ENCODE measurements at regions not wholly inside any gene's neighbourhood (a gene's known extent, or its start where the extent isn't known, plus 50 kb on each side); places are given as distances from the start of the nearest gene placed in this dataset.

DNA sequence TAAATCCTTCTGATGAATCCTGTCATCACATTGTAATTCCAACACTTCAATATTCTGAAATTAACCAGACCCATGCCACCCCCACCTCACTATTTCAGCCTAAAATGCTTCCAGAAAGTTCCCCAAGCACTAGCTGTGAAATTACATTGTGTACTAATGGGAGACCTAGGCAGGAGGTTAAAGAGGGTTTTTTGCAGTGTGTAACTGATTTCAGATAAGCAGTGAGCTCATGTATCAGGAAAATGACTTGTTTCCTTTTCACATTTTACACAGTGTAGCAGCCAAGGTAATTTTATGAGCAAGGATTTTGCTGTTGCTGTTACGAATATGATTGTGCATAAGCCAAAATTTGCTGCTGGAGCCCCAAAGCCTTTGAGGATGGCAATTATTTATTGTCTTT is 129.0 kb downstream of the INHBA start:
- TF ChIP-seq CTCF (conservative IDR thresholded peaks at IDR 0.05; ENCODE audit: low read length): no peak
- TF ChIP-seq EZH2phosphoT487 (IDR thresholded peaks at IDR 0.05; ENCODE audit: borderline replicate concordance): no peak
- Histone ChIP-seq H3K4me1 (ENCODE audit: insufficient read depth, low read length, poor library complexity, severe bottlenecking) (no peaks in the 10 kb centered on the region), H4K20me1 (ENCODE audit: insufficient read depth, low read length, poor library complexity, severe bottlenecking) (no peaks in the 10 kb centered on the region), H3K9me2 (replicated peaks; ENCODE audit: low read depth, low read length) (no peaks in the 10 kb centered on the region), H3K36me3 (ENCODE audit: insufficient read depth, low read length) (no peaks in the 10 kb centered on the region), H3K4me2 (ENCODE audit: low read depth, low read length, poor library complexity, severe bottlenecking) (no peak overlapping the region), H3K79me2 (ENCODE audit: insufficient read depth, low read length) (no peaks in the 10 kb centered on the region), H3K27me3 (ENCODE audit: insufficient read depth, low read length, poor library complexity, severe bottlenecking) (no peaks in the 10 kb centered on the region), H3F3A (ENCODE audit: low read depth) (no peaks in the 10 kb centered on the region), H3K9me3 (ENCODE audit: insufficient read depth, low read depth, low read length) (no peaks in the 10 kb centered on the region), H3K4me3 (ENCODE audit: low read length, poor library complexity, severe bottlenecking) (no peak overlapping the region), H3K9ac (ENCODE audit: low read depth, low read length, poor library complexity, severe bottlenecking) (no peak overlapping the region), H2AFZ (ENCODE audit: low read length) (no peak overlapping the region)

DNA sequence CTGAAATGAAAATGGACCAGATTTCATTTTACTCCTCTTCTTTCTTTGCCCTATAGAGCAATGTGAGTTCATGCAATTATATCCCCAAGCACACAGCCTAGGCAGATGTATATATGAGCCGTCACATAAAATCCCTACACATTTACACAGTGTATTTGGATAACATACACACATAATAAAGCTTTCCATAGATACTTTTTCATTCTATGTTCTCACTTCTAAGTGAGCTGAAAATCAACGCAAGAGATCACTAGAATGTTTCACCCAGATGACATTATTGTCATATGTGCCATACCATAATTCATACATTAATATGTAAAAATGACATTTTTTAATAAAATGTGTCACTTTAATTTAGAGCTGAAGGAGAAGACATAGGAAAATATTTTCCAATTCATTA is 129.4 kb downstream of the INHBA start:
- no peaks in the 10 kb centered on the region for H3K4me1 ChIP-seq (ENCODE audit: insufficient read depth, low read length, poor library complexity, severe bottlenecking)
- H4K20me1 ChIP-seq (ENCODE audit: insufficient read depth, low read length, poor library complexity, severe bottlenecking): no peaks in the 10 kb centered on the region
- H3K9me2 ChIP-seq (replicated peaks; ENCODE audit: low read depth, low read length): no peaks in the 10 kb centered on the region
- H3K4me2 ChIP-seq (ENCODE audit: low read depth, low read length, poor library complexity, severe bottlenecking): no peak overlapping the region
- no peaks in the 10 kb centered on the region for H3K36me3 ChIP-seq (ENCODE audit: insufficient read depth, low read length)
- no peaks in the 10 kb centered on the region for H3K27me3 ChIP-seq (ENCODE audit: insufficient read depth, low read length, poor library complexity, severe bottlenecking)
- no peak overlapping the region for H3K4me3 ChIP-seq (ENCODE audit: low read length, poor library complexity, severe bottlenecking)
- no peak overlapping the region for H2AFZ ChIP-seq (ENCODE audit: low read length)
- H3K9me3 ChIP-seq (ENCODE audit: insufficient read depth, low read depth, low read length): no peaks in the 10 kb centered on the region
- no peaks in the 10 kb centered on the region for H3K79me2 ChIP-seq (ENCODE audit: insufficient read depth, low read length)
- no peak for TF ChIP-seq EZH2phosphoT487 (IDR thresholded peaks at IDR 0.05; ENCODE audit: borderline replicate concordance)
- no peak for TF ChIP-seq CTCF (conservative IDR thresholded peaks at IDR 0.05; ENCODE audit: low read length)
- H3K9ac ChIP-seq (ENCODE audit: low read depth, low read length, poor library complexity, severe bottlenecking): no peak overlapping the region
- no peaks in the 10 kb centered on the region for H3F3A ChIP-seq (ENCODE audit: low read depth)

GRCh38 chr7:41573015-41573414 is 129.9 kb downstream of the INHBA start:
- no peak overlapping the region for H3K4me2 ChIP-seq (ENCODE audit: low read depth, low read length, poor library complexity, severe bottlenecking)
- no peaks in the 10 kb centered on the region for H3K9me2 ChIP-seq (replicated peaks; ENCODE audit: low read depth, low read length)
- H3F3A ChIP-seq (ENCODE audit: low read depth): no peaks in the 10 kb centered on the region
- TF ChIP-seq CTCF (conservative IDR thresholded peaks at IDR 0.05; ENCODE audit: low read length) (no peak), EZH2phosphoT487 (IDR thresholded peaks at IDR 0.05; ENCODE audit: borderline replicate concordance) (no peak)
- H3K79me2 ChIP-seq (ENCODE audit: insufficient read depth, low read length): no peaks in the 10 kb centered on the region
- no peaks in the 10 kb centered on the region for H3K9me3 ChIP-seq (ENCODE audit: insufficient read depth, low read depth, low read length)
- no peaks in the 10 kb centered on the region for H4K20me1 ChIP-seq (ENCODE audit: insufficient read depth, low read length, poor library complexity, severe bottlenecking)
- no peaks in the 10 kb centered on the region for H3K27me3 ChIP-seq (ENCODE audit: insufficient read depth, low read length, poor library complexity, severe bottlenecking)
- H3K36me3 ChIP-seq (ENCODE audit: insufficient read depth, low read length): no peaks in the 10 kb centered on the region
- H3K4me3 ChIP-seq (ENCODE audit: low read length, poor library complexity, severe bottlenecking): no peak overlapping the region
- no peak overlapping the region for H3K9ac ChIP-seq (ENCODE audit: low read depth, low read length, poor library complexity, severe bottlenecking)
- no peak overlapping the region for H2AFZ ChIP-seq (ENCODE audit: low read length)
- H3K4me1 ChIP-seq (ENCODE audit: insufficient read depth, low read length, poor library complexity, severe bottlenecking): no peaks in the 10 kb centered on the region
